ENCODE measurements at regions not wholly inside any gene's neighbourhood (a gene's known extent, or its start where the extent isn't known, plus 50 kb on each side); places are given as distances from the start of the nearest gene placed in this dataset.

DNA sequence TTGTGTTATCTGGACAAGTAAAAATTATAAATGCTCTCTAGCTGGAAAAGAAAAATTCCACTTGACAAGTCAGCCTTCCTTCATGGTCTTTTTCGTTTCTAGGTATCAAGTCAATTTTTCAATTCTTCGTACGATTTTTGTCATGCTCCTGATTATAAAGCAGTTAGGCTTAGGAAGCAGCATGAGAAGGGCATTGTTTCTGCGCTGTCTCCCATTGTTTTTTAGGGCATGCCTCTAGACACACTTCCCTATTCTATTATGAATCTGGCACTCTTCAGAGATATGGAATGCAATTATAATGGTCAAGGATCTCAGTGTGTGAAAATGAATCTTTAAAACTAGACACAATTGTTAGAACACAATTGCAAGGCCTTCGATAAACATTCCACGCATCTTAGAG, 164.1 kb upstream of the FAT1 start:
- DNase-seq (ENCODE audit: low spot score) = no peak
- H3K27me3 ChIP-seq = no peaks in the 10 kb centered on the region
- no peaks in the 10 kb centered on the region for H3K9me2 ChIP-seq (replicated peaks; ENCODE audit: insufficient read depth)
- H3K79me2 ChIP-seq = no peaks in the 10 kb centered on the region
- no peaks in the 10 kb centered on the region for H3K36me3 ChIP-seq (replicated peaks; ENCODE audit: insufficient read depth, low read depth)
- no peak overlapping the region for H3K27ac ChIP-seq
- TF ChIP-seq EZH2 (IDR thresholded peaks at IDR 0.05; ENCODE audit: borderline replicate concordance) = no peak
- TF ChIP-seq CTCF (IDR thresholded peaks at IDR 0.05; ENCODE audit: poor library complexity) = no peak
- TF ChIP-seq EZH2phosphoT487 (IDR thresholded peaks at IDR 0.05; ENCODE audit: low read depth, severe bottlenecking, unreplicated experiment) = no peak
- H3K4me2 ChIP-seq = no peak overlapping the region
- H2AFZ ChIP-seq = no peak overlapping the region
- H3K4me3 ChIP-seq = no peak overlapping the region
- no peaks in the 10 kb centered on the region for H3K4me1 ChIP-seq (ENCODE audit: insufficient read depth)
- H3K9me3 ChIP-seq (ENCODE audit: low read depth) = no peaks in the 10 kb centered on the region
- H4K20me1 ChIP-seq (ENCODE audit: insufficient read depth, poor library complexity, severe bottlenecking) = no peaks in the 10 kb centered on the region
- WGBS (ENCODE audit: low lambda C conversion rate, missing lambda C conversion rate) = 91% methylated on average over 6 of the region's 6 CpGs

GRCh38 chr4:186889876-186890643, 166.4 kb upstream of the FAT1 start:
- H3K4me1 ChIP-seq (ENCODE audit: insufficient read depth) = no peaks in the 10 kb centered on the region
- no peaks in the 10 kb centered on the region for H3K9me3 ChIP-seq (ENCODE audit: low read depth)
- no peaks in the 10 kb centered on the region for H3K27me3 ChIP-seq
- H3K4me3 ChIP-seq = no peak overlapping the region
- H2AFZ ChIP-seq = no peak overlapping the region
- no peaks in the 10 kb centered on the region for H3K36me3 ChIP-seq (replicated peaks; ENCODE audit: insufficient read depth, low read depth)
- H3K9me2 ChIP-seq (replicated peaks; ENCODE audit: insufficient read depth) = no peaks in the 10 kb centered on the region
- no peak overlapping the region for H3K27ac ChIP-seq
- TF ChIP-seq EZH2phosphoT487 (IDR thresholded peaks at IDR 0.05; ENCODE audit: low read depth, severe bottlenecking, unreplicated experiment) (no peak), EZH2 (IDR thresholded peaks at IDR 0.05; ENCODE audit: borderline replicate concordance) (no peak), CTCF (IDR thresholded peaks at IDR 0.05; ENCODE audit: poor library complexity) (no peak)
- no peak for DNase-seq (ENCODE audit: low spot score)
- no peaks in the 10 kb centered on the region for H3K79me2 ChIP-seq
- H4K20me1 ChIP-seq (ENCODE audit: insufficient read depth, poor library complexity, severe bottlenecking) = no peaks in the 10 kb centered on the region
- 95% methylated on average over 41 of the region's 46 CpGs for WGBS (ENCODE audit: low lambda C conversion rate, missing lambda C conversion rate)
- H3K4me2 ChIP-seq = no peak overlapping the region

DNA sequence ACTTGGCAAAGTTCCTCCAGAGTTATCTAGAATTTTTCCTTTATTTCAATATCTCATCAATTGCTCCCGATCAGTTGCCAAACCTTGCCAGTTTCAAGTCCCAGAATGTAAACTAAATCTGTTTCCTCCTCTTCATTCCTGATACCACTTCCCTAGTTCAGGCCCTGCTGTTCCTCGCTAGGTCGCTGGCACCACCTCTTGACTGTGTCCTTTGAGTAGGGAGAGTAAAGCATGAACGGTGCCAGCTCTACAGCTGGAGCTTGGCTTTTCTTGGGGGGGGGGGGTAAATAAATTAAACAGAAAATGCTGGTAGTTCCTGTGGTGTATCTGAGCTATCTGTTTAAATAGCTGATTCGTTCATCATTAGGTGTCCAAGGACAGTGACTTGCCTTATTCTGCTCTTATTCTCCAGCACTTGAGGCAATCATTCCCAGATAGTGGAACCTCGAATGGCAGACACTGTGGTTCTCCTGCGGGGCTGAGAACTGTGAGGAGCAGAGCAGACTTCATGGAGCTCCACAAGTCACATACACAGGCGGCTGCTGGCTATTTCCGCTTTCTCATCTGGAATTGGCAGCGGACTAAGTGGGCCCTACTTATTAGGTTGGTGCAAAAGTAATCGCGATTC, 168.3 kb upstream of the FAT1 start:
- no peaks in the 10 kb centered on the region for H3K27me3 ChIP-seq
- no peaks in the 10 kb centered on the region for H3K9me3 ChIP-seq (ENCODE audit: low read depth)
- H4K20me1 ChIP-seq (ENCODE audit: insufficient read depth, poor library complexity, severe bottlenecking) = no peaks in the 10 kb centered on the region
- 95% methylated on average over 12 of the region's 12 CpGs for WGBS (ENCODE audit: low lambda C conversion rate, missing lambda C conversion rate)
- H3K79me2 ChIP-seq = no peaks in the 10 kb centered on the region
- H3K27ac ChIP-seq = no peak overlapping the region
- no peak overlapping the region for H3K4me3 ChIP-seq
- no peaks in the 10 kb centered on the region for H3K36me3 ChIP-seq (replicated peaks; ENCODE audit: insufficient read depth, low read depth)
- H3K4me1 ChIP-seq (ENCODE audit: insufficient read depth) = no peaks in the 10 kb centered on the region
- no peaks in the 10 kb centered on the region for H3K9me2 ChIP-seq (replicated peaks; ENCODE audit: insufficient read depth)
- H2AFZ ChIP-seq = no peak overlapping the region
- no peak for DNase-seq (ENCODE audit: low spot score)
- no peak for TF ChIP-seq EZH2phosphoT487 (IDR thresholded peaks at IDR 0.05; ENCODE audit: low read depth, severe bottlenecking, unreplicated experiment)
- TF ChIP-seq CTCF (IDR thresholded peaks at IDR 0.05; ENCODE audit: poor library complexity) = no peak
- no peak for TF ChIP-seq EZH2 (IDR thresholded peaks at IDR 0.05; ENCODE audit: borderline replicate concordance)
- H3K4me2 ChIP-seq = no peak overlapping the region

Data from hepatocyte (in vitro differentiated cells).